ENCODE measurements at regions not wholly inside any gene's neighbourhood (a gene's known extent, or its start where the extent isn't known, plus 50 kb on each side); places are given as distances from the start of the nearest gene placed in this dataset.
"Not testable (repeated sequence)": the region's sequence is repeated elsewhere in the genome, so short reads cannot be mapped to it uniquely, and the experiment has no call there.

DNA sequence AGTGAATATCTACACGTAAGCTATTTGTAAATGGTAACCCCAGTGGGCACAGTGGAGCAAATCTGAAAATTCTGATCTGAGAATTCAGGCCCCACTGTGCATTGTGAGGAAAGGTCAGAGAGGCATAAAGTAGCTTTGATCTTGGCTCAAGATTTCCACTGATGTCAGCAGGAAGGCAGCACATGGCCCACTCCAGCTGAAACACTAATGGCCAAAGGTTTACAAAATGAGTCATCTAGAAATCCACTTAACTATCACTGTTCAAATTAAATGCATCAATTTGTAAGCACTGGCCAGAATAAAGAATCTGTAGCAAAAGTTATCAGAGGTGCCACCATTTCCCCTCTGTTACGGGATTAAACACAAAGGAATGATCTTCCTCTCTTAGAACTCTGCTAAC lies 191.6 kb downstream of the C9orf152 start:
- H3K27me3 Mint-ChIP-seq = peaks cover 6% of the 10 kb centered on the region
- peaks cover 3 to 13% (median 6%) of the 10 kb centered on the region in 4 donors for H3K4me1 Mint-ChIP-seq
- no peak overlapping the region for H3K4me3 ChIP-seq (ENCODE audit: low read depth, low read length)
- H3K9me3 ChIP-seq (ENCODE audit: control insufficient read depth in 2 of 2, low read length in 2 of 2) = no peaks in the 10 kb centered on the region
- peak overlapping the region in 1 of 3 donors; percentile 20 for H3K27ac Mint-ChIP-seq
- H3K4me3 Mint-ChIP-seq = no peak overlapping the region
- no peaks in the 10 kb centered on the region for H3K36me3 ChIP-seq (ENCODE audit: control insufficient read depth, insufficient read depth, low read length)
- H3K36me3 Mint-ChIP-seq = peaks cover 5% of the 10 kb centered on the region
- DNase-seq (no peak), ATAC-seq (ENCODE audit: low read depth in 2 of 2) (no peak)
- H3K9me3 Mint-ChIP-seq = no peaks in the 10 kb centered on the region
- H3K27me3 ChIP-seq (ENCODE audit: control insufficient read depth, insufficient read depth, low read length) = no peaks in the 10 kb centered on the region
- no peaks in the 10 kb centered on the region for H3K4me1 ChIP-seq (ENCODE audit: control insufficient read depth, insufficient read depth, low read length, poor library complexity, severe bottlenecking)
- no peak overlapping the region for H3K27ac ChIP-seq (ENCODE audit: insufficient read depth, low read length, poor library complexity, severe bottlenecking)

DNA sequence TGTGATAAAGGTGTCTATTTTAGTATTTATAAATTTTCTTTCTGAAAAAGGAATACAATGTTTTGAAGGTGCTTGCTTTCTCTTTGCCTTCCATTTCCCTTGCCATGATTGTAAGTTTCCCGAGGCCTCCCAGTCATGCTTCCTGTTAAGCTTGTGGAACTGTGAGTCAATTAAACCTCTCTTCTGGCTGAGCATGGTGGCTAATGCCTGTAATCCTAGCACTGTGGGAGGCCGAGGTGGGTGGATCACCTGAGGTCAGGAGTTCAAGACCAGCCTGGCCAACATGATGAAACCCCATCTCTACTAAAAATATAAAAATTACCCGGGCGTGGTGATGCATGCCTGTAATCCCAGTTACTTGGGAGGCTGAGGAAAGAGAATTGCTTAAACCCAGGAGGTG lies 187.7 kb downstream of the C9orf152 start:
- H3K36me3 Mint-ChIP-seq; H3K27ac ChIP-seq (ENCODE audit: insufficient read depth, low read length, poor library complexity, severe bottlenecking); H3K9me3 Mint-ChIP-seq; H3K4me3 Mint-ChIP-seq; H3K36me3 ChIP-seq (ENCODE audit: control insufficient read depth, insufficient read depth, low read length); DNase-seq; H3K4me3 ChIP-seq (ENCODE audit: low read depth, low read length); ATAC-seq (ENCODE audit: low read depth in 2 of 2); H3K27me3 Mint-ChIP-seq; H3K9me3 ChIP-seq (ENCODE audit: control insufficient read depth in 2 of 2, low read length in 2 of 2); H3K27me3 ChIP-seq (ENCODE audit: control insufficient read depth, insufficient read depth, low read length); H3K4me1 ChIP-seq (ENCODE audit: control insufficient read depth, insufficient read depth, low read length, poor library complexity, severe bottlenecking): not testable (repeated sequence)
- peak overlapping the region in 1 of 3 donors; percentile 23 for H3K27ac Mint-ChIP-seq
- H3K4me1 Mint-ChIP-seq = peaks cover 7 to 27% (median 14%) of the 10 kb centered on the region in 4 donors

DNA sequence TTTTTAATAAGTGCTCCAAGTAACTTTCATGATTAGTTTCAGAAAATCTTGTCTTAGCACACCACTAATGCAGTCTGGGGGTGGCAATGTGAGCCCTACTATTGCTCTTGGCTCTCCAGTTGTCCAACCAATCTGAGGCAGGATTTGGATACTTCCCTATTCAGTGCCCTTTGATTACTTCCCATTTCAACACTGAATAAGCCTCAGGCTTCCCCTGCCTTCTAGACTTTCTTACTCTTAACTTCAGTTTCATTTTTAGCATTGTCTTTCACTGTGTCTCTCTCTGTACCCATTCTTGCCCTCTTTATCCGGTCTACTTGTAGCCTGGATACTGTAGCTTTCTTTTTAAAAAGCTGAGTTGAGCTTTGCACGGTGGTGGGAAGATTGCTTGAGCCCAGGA lies 186.1 kb downstream of the C9orf152 start:
- Histone ChIP-seq H3K36me3 (ENCODE audit: control insufficient read depth, insufficient read depth, low read length) (no peaks in the 10 kb centered on the region), H3K9me3 (ENCODE audit: control insufficient read depth in 2 of 2, low read length in 2 of 2) (no peaks in the 10 kb centered on the region), H3K27ac (ENCODE audit: insufficient read depth, low read length, poor library complexity, severe bottlenecking) (no peak overlapping the region), H3K4me3 (ENCODE audit: low read depth, low read length) (peak overlapping the region; percentile 44), H3K4me1 (ENCODE audit: control insufficient read depth, insufficient read depth, low read length, poor library complexity, severe bottlenecking) (peaks cover 8% of the 10 kb centered on the region), H3K27me3 (ENCODE audit: control insufficient read depth, insufficient read depth, low read length) (no peaks in the 10 kb centered on the region)
- Mint-ChIP-seq H3K4me1 (peaks cover 7 to 21% (median 13%) of the 10 kb centered on the region in 4 donors), H3K36me3 (peaks cover 5% of the 10 kb centered on the region), H3K4me3 (peak overlapping the region in 3 of 4 donors; percentile 1 to 66 (median 7)), H3K9me3 (no peaks in the 10 kb centered on the region), H3K27ac (peak overlapping the region; percentile 10 to 57 (median 47)), H3K27me3 (no peaks in the 10 kb centered on the region)
- ATAC-seq (ENCODE audit: low read depth in 2 of 2) = peak; percentile 47 to 74
- DNase-seq = peak in 1 of 3 donors; percentile 61

DNA sequence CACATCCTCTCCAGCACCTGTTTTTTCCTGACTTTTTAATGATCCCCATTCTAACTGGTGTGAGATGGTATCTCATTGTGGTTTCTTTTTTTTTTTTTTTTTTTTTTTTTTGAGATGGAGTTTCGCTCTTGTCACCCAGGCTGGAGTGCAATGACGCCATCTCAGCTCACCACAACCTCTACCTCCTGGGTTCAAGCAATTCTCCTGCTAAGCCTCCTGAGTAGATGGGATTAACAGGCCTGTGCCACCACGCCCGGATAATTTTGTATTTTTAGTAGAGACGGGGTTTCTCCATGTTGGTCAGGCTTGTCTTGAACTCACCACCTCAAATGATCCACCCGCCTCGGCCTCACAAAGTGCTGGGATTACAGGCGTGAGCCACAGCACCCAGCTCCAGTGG lies 184.7 kb downstream of the C9orf152 start:
- not testable (repeated sequence) for ATAC-seq (ENCODE audit: low read depth in 2 of 2); H3K36me3 Mint-ChIP-seq; H3K27ac ChIP-seq (ENCODE audit: insufficient read depth, low read length, poor library complexity, severe bottlenecking); H3K4me1 ChIP-seq (ENCODE audit: control insufficient read depth, insufficient read depth, low read length, poor library complexity, severe bottlenecking); H3K27me3 ChIP-seq (ENCODE audit: control insufficient read depth, insufficient read depth, low read length); DNase-seq; H3K4me3 ChIP-seq (ENCODE audit: low read depth, low read length); H3K27me3 Mint-ChIP-seq; H3K4me3 Mint-ChIP-seq; H3K9me3 ChIP-seq (ENCODE audit: control insufficient read depth in 2 of 2, low read length in 2 of 2); H3K36me3 ChIP-seq (ENCODE audit: control insufficient read depth, insufficient read depth, low read length); H3K9me3 Mint-ChIP-seq
- Mint-ChIP-seq H3K4me1 (peaks cover 10 to 21% (median 16%) of the 10 kb centered on the region in 4 donors), H3K27ac (peak overlapping the region in 1 of 3 donors; percentile 26)

DNA sequence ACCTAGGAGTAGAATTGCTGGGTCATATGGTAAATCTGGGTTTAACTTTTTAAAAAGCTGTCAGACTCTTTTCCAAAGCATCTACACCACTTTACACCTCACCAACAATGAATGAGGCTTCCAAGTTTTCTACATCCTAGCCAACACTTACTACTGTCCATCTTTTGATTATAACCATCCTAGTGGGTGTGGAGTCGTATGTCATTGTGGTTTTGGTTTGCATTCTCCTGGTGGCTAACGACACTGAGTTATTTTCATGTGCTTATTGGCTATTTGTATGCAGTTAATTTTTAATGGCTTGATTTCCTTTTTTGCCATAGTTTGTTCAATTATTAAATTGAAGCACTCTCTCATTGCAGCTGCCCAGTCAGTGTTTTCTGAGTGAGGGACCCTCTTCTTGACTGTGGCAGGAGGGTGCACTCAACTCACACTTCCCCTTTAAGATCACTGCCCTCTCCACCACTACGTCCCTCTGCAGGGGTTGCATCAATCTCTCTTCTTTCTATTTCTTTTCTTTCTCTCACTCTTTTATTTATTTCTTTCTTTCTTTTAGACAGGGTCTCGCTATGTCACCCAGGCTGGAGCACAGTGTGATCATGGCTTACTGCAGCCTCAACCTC lies 182.3 kb downstream of the C9orf152 start:
- DNase-seq (no peak), ATAC-seq (ENCODE audit: low read depth in 2 of 2) (no peak)
- Mint-ChIP-seq H3K27ac (peak overlapping the region in 1 of 3 donors; percentile 51), H3K36me3 (no peaks in the 10 kb centered on the region), H3K4me1 (peaks cover 25 to 37% (median 26%) of the 10 kb centered on the region in 4 donors), H3K4me3 (no peak overlapping the region), H3K27me3 (no peaks in the 10 kb centered on the region), H3K9me3 (no peaks in the 10 kb centered on the region)
- no peaks in the 10 kb centered on the region for H3K27me3 ChIP-seq (ENCODE audit: control insufficient read depth, insufficient read depth, low read length)
- no peak overlapping the region for H3K27ac ChIP-seq (ENCODE audit: insufficient read depth, low read length, poor library complexity, severe bottlenecking)
- H3K4me1 ChIP-seq (ENCODE audit: control insufficient read depth, insufficient read depth, low read length, poor library complexity, severe bottlenecking) = peaks cover 23% of the 10 kb centered on the region
- no peak overlapping the region for H3K4me3 ChIP-seq (ENCODE audit: low read depth, low read length)
- H3K9me3 ChIP-seq (ENCODE audit: control insufficient read depth in 2 of 2, low read length in 2 of 2) = no peaks in the 10 kb centered on the region
- no peaks in the 10 kb centered on the region for H3K36me3 ChIP-seq (ENCODE audit: control insufficient read depth, insufficient read depth, low read length)

DNA sequence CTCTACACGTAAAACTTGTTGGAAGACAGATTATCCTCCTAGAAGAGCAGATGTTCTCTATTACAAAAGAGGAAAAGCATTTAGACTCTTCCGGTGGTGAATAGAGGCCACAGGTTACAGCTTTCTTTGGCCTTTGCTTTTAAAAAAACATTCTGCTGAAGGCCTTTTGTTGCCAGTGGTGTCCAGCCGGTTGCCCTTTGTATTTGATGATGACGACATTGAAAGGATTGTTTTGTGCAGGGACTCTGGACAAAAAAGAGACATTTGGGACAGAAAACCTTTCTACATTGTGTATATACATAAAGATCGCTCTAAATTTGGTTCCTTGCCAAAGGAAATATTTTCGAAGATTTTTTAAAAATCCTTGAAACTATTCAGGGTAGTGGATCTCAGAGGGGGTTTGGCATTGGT lies 180.3 kb downstream of the C9orf152 start:
- H3K36me3 ChIP-seq (ENCODE audit: control insufficient read depth, insufficient read depth, low read length) = no peaks in the 10 kb centered on the region
- Mint-ChIP-seq H3K4me3 (no peak overlapping the region), H3K36me3 (no peaks in the 10 kb centered on the region), H3K27ac (no peak overlapping the region), H3K9me3 (no peaks in the 10 kb centered on the region), H3K27me3 (no peaks in the 10 kb centered on the region), H3K4me1 (peaks cover 17 to 28% (median 19%) of the 10 kb centered on the region in 4 donors)
- DNase-seq = no peak
- no peaks in the 10 kb centered on the region for H3K27me3 ChIP-seq (ENCODE audit: control insufficient read depth, insufficient read depth, low read length)
- H3K4me3 ChIP-seq (ENCODE audit: low read depth, low read length) = no peak overlapping the region
- H3K4me1 ChIP-seq (ENCODE audit: control insufficient read depth, insufficient read depth, low read length, poor library complexity, severe bottlenecking) = peaks cover 18% of the 10 kb centered on the region
- no peak overlapping the region for H3K27ac ChIP-seq (ENCODE audit: insufficient read depth, low read length, poor library complexity, severe bottlenecking)
- no peak for ATAC-seq (ENCODE audit: low read depth in 2 of 2)
- H3K9me3 ChIP-seq (ENCODE audit: control insufficient read depth in 2 of 2, low read length in 2 of 2) = no peaks in the 10 kb centered on the region

DNA sequence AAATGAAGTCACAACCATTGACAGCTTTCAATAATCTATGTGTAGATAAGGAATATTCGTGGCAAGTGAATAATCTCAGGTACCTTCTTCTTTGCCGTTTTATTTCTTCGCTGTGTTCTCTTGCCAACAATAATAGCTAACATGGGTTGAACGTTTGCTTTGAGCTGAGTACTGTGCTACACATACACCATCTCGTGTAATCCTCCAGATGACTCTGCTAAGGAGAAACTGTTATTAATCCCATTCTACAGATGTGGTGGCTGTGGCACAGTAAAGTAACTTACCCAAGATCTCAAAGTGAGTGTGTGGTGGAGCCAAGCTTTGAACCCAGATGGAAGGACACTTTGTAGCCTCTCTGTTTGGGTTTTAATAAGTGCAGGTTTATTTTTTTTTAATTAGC lies 179.7 kb downstream of the C9orf152 start:
- Mint-ChIP-seq H3K9me3 (no peaks in the 10 kb centered on the region), H3K36me3 (no peaks in the 10 kb centered on the region), H3K4me1 (peaks cover 17 to 28% (median 19%) of the 10 kb centered on the region in 4 donors), H3K27ac (no peak overlapping the region), H3K4me3 (no peak overlapping the region), H3K27me3 (no peaks in the 10 kb centered on the region)
- ATAC-seq (ENCODE audit: low read depth in 2 of 2) (no peak), DNase-seq (no peak)
- no peak overlapping the region for H3K27ac ChIP-seq (ENCODE audit: insufficient read depth, low read length, poor library complexity, severe bottlenecking)
- no peaks in the 10 kb centered on the region for H3K36me3 ChIP-seq (ENCODE audit: control insufficient read depth, insufficient read depth, low read length)
- H3K9me3 ChIP-seq (ENCODE audit: control insufficient read depth in 2 of 2, low read length in 2 of 2) = no peaks in the 10 kb centered on the region
- H3K27me3 ChIP-seq (ENCODE audit: control insufficient read depth, insufficient read depth, low read length) = no peaks in the 10 kb centered on the region
- H3K4me3 ChIP-seq (ENCODE audit: low read depth, low read length) = no peak overlapping the region
- peaks cover 18% of the 10 kb centered on the region for H3K4me1 ChIP-seq (ENCODE audit: control insufficient read depth, insufficient read depth, low read length, poor library complexity, severe bottlenecking)

DNA sequence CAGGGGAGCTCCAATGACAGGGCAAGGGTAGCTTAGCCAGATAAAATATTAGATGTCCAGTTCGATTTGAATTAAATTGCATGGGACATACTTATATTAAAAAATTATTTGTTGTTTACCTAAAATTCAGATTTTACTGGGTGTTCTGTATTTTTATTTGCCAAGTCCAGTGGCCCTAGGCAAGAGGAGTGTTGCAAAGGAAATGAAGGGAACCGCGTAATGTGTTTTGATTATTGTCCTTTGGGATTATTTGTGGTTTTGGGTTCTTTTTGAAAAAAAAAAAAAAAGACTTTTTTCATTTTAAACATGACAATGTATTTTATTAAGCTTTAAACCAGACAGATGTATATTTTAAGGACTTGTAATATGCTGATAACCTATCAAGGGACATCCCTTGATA lies 179.3 kb downstream of the C9orf152 start:
- H3K27ac Mint-ChIP-seq = no peak overlapping the region

More for the DNA sequence above, 179.3 kb downstream of the C9orf152 start:
- no peaks in the 10 kb centered on the region for H3K9me3 ChIP-seq (ENCODE audit: control insufficient read depth in 2 of 2, low read length in 2 of 2)
- DNase-seq = no peak
- H3K4me3 ChIP-seq (ENCODE audit: low read depth, low read length) = no peak overlapping the region
- no peaks in the 10 kb centered on the region for H3K36me3 Mint-ChIP-seq
- peaks cover 18% of the 10 kb centered on the region for H3K4me1 ChIP-seq (ENCODE audit: control insufficient read depth, insufficient read depth, low read length, poor library complexity, severe bottlenecking)
- no peaks in the 10 kb centered on the region for H3K36me3 ChIP-seq (ENCODE audit: control insufficient read depth, insufficient read depth, low read length)
- H3K9me3 Mint-ChIP-seq = no peaks in the 10 kb centered on the region
- H3K4me3 Mint-ChIP-seq = no peak overlapping the region
- H3K4me1 Mint-ChIP-seq = peaks cover 17 to 28% (median 19%) of the 10 kb centered on the region in 4 donors
- no peak for ATAC-seq (ENCODE audit: low read depth in 2 of 2)
- no peak overlapping the region for H3K27ac ChIP-seq (ENCODE audit: insufficient read depth, low read length, poor library complexity, severe bottlenecking)
- H3K27me3 Mint-ChIP-seq = no peaks in the 10 kb centered on the region
- no peaks in the 10 kb centered on the region for H3K27me3 ChIP-seq (ENCODE audit: control insufficient read depth, insufficient read depth, low read length)
